CD14-positive monocyte (primary cell): ENCODE measurements at regions not wholly inside any gene's neighbourhood (a gene's known extent, or its start where the extent isn't known, plus 50 kb on each side); places are given as distances from the start of the nearest gene placed in this dataset.

Experiments
- DNase-seq, 3 donors: peaks; one replicate each; pipeline ENCODE4 v3.0.0-alpha.2; 2011 to 2022
- H2AFZ ChIP-seq: 2 replicates; pipeline ENCODE4 v1.6.0; 2012; ENCODE audit warnings: mild to moderate bottlenecking, low read depth, low read length, inconsistent platforms; ENCODE audit not compliant: insufficient read depth, poor library complexity, severe bottlenecking
- H3K27ac ChIP-seq, 2 donors: 1 replicate in 1 of 2; 2 replicates in 1 of 2; pipeline ENCODE4 v1.5.1; 2012 to 2013; ENCODE audit warnings: low read length in 2 of 2, control low read depth in 1 of 2, inconsistent platforms in 1 of 2, low read depth in 1 of 2, mild to moderate bottlenecking in 1 of 2
- H3K27me3 ChIP-seq, 2 donors: one replicate each; pipeline versions ENCODE4 v1.6.0 to v1.6.1; 2011 to 2013; ENCODE audit warnings: low read length in 2 of 2; ENCODE audit not compliant: control insufficient read depth in 2 of 2, insufficient read depth in 2 of 2
- H3K36me3 ChIP-seq, 2 donors: replicated peaks in 1 of 2; 1 replicate in 1 of 2; 2 replicates in 1 of 2; pipeline versions ENCODE4 v1.5.1 to v1.6.1; 2012 to 2013; ENCODE audit warnings: low read length in 2 of 2, control low read depth in 1 of 2, inconsistent platforms in 1 of 2, mild to moderate bottlenecking in 1 of 2; ENCODE audit not compliant: insufficient read depth in 2 of 2, control insufficient read depth in 1 of 2
- H3K4me1 ChIP-seq, 2 donors: 1 replicate in 1 of 2; 2 replicates in 1 of 2; pipeline versions ENCODE4 v1.5.1 to v1.6.1; 2012 to 2013; ENCODE audit warnings: low read length in 2 of 2, control low read depth in 1 of 2, inconsistent platforms in 1 of 2, mild to moderate bottlenecking in 1 of 2, moderate library complexity in 1 of 2; ENCODE audit not compliant: insufficient read depth in 2 of 2, control insufficient read depth in 1 of 2
- H3K4me2 ChIP-seq: replicated peaks from 2 replicates; pipeline ENCODE3; 2012; ENCODE audit warnings: low read length, moderate library complexity, mild to moderate bottlenecking; ENCODE audit not compliant: poor library complexity, severe bottlenecking; ENCODE audit errors: extremely low read depth
- H3K4me3 ChIP-seq, 3 experiments: fragments of 200-600 bp in 1 of 3; sonication (generic) in 1 of 3; replicated peaks in 1 of 3; 1 replicate in 2 of 3; 2 replicates in 1 of 3; pipeline ENCODE4 v1.5.1; 2011 to 2013; ENCODE audit warnings: low read length in 3 of 3, mild to moderate bottlenecking in 3 of 3, control low read depth in 2 of 3, low read depth in 2 of 3, inconsistent platforms in 1 of 3, moderate library complexity in 1 of 3
- H3K79me2 ChIP-seq: 2 replicates; pipeline ENCODE4 v1.6.0; 2012; ENCODE audit warnings: mild to moderate bottlenecking, control low read depth, inconsistent platforms, low read length, moderate library complexity; ENCODE audit not compliant: insufficient read depth
- H3K9ac ChIP-seq: 2 replicates; pipeline ENCODE4 v1.6.0; 2017; ENCODE audit warnings: low read length, mild to moderate bottlenecking; ENCODE audit not compliant: insufficient read depth, poor library complexity, severe bottlenecking
- H3K9me3 ChIP-seq, 2 donors: replicated peaks in 1 of 2; 1 replicate in 1 of 2; 2 replicates in 1 of 2; pipeline versions ENCODE4 v1.5.1 to v1.6.1; 2012 to 2013; ENCODE audit warnings: low read length in 2 of 2, control low read depth in 1 of 2; ENCODE audit not compliant: control insufficient read depth in 1 of 2, insufficient read depth in 1 of 2
- H4K20me1 ChIP-seq: 2 replicates; pipeline ENCODE4 v1.6.0; 2012; ENCODE audit warnings: mild to moderate bottlenecking, low read length, control low read depth, moderate library complexity; ENCODE audit not compliant: insufficient read depth
- H3K27ac Mint-ChIP-seq, 7 donors: one replicate each; pipeline ENCODE4 v1.8.0; 2020; ENCODE audit warnings: mild to moderate bottlenecking in 7 of 7, mixed read lengths in 7 of 7, moderate library complexity in 6 of 7, inconsistent platforms in 2 of 7
- H3K27me3 Mint-ChIP-seq, 3 donors: one replicate each; pipeline ENCODE4 v1.8.0; 2021 to 2022; ENCODE audit warnings: low read depth in 3 of 3, mild to moderate bottlenecking in 3 of 3, mixed read lengths in 3 of 3, moderate library complexity in 3 of 3, inconsistent platforms in 1 of 3
- H3K36me3 Mint-ChIP-seq, 2 donors: one replicate each; pipeline ENCODE4 v1.8.0; 2020; ENCODE audit warnings: mixed read lengths in 2 of 2, inconsistent platforms in 1 of 2, mild to moderate bottlenecking in 1 of 2
- H3K4me1 Mint-ChIP-seq: one replicate; pipeline ENCODE4 v1.8.0; 2020; ENCODE audit warnings: mild to moderate bottlenecking, mixed read lengths
- H3K4me3 Mint-ChIP-seq, 2 donors: one replicate each; pipeline ENCODE4 v1.8.0; 2020; ENCODE audit warnings: mild to moderate bottlenecking in 2 of 2, mixed read lengths in 2 of 2, moderate library complexity in 1 of 2
- H3K9me3 Mint-ChIP-seq, 7 donors: one replicate each; pipeline ENCODE4 v1.8.0; 2020 to 2022; ENCODE audit warnings: mixed read lengths in 7 of 7, mild to moderate bottlenecking in 6 of 7, moderate library complexity in 6 of 7, inconsistent platforms in 2 of 7
- WGBS: methylation state at CpG from one replicate; pipeline ENCODE4 v1.1.5; 2013; ENCODE audit warnings: missing lambda C conversion rate; ENCODE audit not compliant: insufficient coverage; 5-methylcytosine and 5-hydroxymethylcytosine counted together
- intact Hi-C, 2 donors: fragments of 100-400 bp; cut with micrococcal nuclease; formaldehyde crosslinking; loops; one replicate each; pipeline versions ENCODE4 v1.15.0 to v1.15.1; 2023
- TF ChIP-seq, protein P1 (sequence below): fragments of 200-600 bp; IDR thresholded peaks from one replicate; pipeline ENCODE4 v1.8.0; 2022; ENCODE audit warnings: antibody characterized with exemption, mild to moderate bottlenecking

DNA sequence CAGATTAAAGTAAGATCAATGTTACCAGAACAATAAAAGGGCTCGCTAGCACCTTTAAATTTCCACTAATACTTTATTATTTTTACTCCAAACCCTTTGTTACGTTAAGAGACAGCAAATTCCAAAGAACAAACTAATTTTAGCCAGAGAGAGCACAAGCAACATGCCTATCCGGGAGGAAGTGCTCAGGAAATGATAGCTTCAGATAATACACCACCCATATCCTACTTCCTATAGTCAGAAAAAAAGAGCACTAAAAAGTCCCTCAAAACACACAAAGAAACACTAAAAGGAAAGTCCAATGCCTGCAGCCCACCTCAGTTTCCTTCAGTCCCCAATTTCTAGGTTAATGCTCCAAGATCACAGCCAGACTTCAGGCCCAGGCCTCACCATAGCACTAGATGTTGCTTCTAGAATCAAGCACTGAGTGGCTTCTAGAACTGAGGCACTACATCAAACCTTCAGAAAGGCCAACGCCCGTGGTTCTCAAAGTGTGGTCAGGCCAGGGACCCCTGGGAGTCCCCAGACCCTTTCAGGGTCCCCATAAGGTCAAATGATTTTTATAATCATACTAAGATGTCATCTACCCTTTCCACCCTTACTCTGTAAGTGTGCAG, 142.6 kb downstream of the PSMG1 start:
- H3K27ac Mint-ChIP-seq: peak overlapping the region in 4 of 7 donors; percentile 54 to 82 (median 68)
- Histone ChIP-seq H3K27me3 (no peaks in the 10 kb centered on the region), H3K4me2 (peak overlapping the region; percentile 11), H3K36me3 (no peaks in the 10 kb centered on the region), H4K20me1 (no peaks in the 10 kb centered on the region), H3K9ac (no peak overlapping the region), H3K27ac (no peak overlapping the region), H3K9me3 (no peaks in the 10 kb centered on the region), H2AFZ (peak overlapping the region; percentile 55), H3K4me1 (peaks cover 10 to 11% of the 10 kb centered on the region in 2 donors), H3K79me2 (no peaks in the 10 kb centered on the region), H3K4me3 (no peak overlapping the region)
- WGBS: 33% methylated on average over 4 of the region's 5 CpGs
- H3K27me3 Mint-ChIP-seq: peaks cover 1 to 2% (median 2%) of the 10 kb centered on the region in 3 donors
- no peaks in the 10 kb centered on the region for H3K36me3 Mint-ChIP-seq
- H3K9me3 Mint-ChIP-seq: no peaks in the 10 kb centered on the region
- DNase-seq: no peak
- TF ChIP-seq, protein P1, sequence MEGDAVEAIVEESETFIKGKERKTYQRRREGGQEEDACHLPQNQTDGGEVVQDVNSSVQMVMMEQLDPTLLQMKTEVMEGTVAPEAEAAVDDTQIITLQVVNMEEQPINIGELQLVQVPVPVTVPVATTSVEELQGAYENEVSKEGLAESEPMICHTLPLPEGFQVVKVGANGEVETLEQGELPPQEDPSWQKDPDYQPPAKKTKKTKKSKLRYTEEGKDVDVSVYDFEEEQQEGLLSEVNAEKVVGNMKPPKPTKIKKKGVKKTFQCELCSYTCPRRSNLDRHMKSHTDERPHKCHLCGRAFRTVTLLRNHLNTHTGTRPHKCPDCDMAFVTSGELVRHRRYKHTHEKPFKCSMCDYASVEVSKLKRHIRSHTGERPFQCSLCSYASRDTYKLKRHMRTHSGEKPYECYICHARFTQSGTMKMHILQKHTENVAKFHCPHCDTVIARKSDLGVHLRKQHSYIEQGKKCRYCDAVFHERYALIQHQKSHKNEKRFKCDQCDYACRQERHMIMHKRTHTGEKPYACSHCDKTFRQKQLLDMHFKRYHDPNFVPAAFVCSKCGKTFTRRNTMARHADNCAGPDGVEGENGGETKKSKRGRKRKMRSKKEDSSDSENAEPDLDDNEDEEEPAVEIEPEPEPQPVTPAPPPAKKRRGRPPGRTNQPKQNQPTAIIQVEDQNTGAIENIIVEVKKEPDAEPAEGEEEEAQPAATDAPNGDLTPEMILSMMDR: no peak
- peak overlapping the region in 1 of 2 donors; percentile 65 for H3K4me3 Mint-ChIP-seq
- H3K4me1 Mint-ChIP-seq: peaks cover 12% of the 10 kb centered on the region
- intact Hi-C loops: no loop called here

DNA sequence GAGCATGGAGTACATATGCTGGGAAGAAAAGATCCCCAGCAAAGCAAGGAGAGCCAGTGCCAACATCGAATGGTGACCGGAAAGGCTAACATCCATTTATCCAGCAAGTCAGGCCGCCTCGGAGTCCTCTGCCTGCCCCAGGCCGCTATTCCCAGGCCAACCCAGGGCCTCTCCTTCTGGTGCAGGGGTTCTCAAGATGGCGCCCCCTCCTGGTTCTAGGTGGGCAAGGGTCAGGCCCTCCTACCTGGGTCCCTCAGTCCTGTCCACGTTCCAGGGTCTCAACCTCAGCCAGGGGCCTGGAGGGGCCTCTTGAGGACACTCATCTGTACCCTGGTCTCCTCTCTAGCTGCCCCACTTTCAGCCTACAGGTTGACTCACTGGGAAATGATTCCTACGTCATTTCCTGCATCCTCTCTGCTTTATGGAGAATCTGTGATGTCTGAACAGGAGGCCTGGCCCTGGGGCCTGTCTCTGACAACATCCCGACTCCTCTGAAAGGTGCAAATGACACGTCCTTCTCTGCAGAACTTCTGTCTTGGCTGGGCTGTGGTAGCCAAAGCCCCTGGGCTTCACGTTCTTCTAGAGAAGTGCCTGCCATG, 145.3 kb downstream of the PSMG1 start:
- no peaks in the 10 kb centered on the region for H3K27me3 ChIP-seq
- intact Hi-C loops: no loop called here
- peaks cover 18% of the 10 kb centered on the region for H3K4me1 Mint-ChIP-seq
- TF ChIP-seq, protein P1: peak; percentile 36
- WGBS: 90% methylated on average over 10 of the region's 11 CpGs
- no peaks in the 10 kb centered on the region for H3K9me3 ChIP-seq
- no peak overlapping the region for H3K9ac ChIP-seq
- no peak overlapping the region for H3K27ac ChIP-seq
- H3K27me3 Mint-ChIP-seq: peaks cover 2 to 3% (median 2%) of the 10 kb centered on the region in 3 donors
- no peak overlapping the region for H3K4me3 Mint-ChIP-seq
- H3K4me2 ChIP-seq: no peak overlapping the region
- peaks cover 0 to 3% of the 10 kb centered on the region in 2 donors for H3K36me3 Mint-ChIP-seq
- H2AFZ ChIP-seq: no peak overlapping the region
- no peak overlapping the region for H3K27ac Mint-ChIP-seq
- H3K9me3 Mint-ChIP-seq: no peaks in the 10 kb centered on the region
- DNase-seq: no peak
- H3K79me2 ChIP-seq: no peaks in the 10 kb centered on the region
- no peaks in the 10 kb centered on the region for H3K36me3 ChIP-seq
- no peak overlapping the region for H3K4me3 ChIP-seq
- no peaks in the 10 kb centered on the region for H4K20me1 ChIP-seq
- peaks cover 12 to 17% of the 10 kb centered on the region in 2 donors for H3K4me1 ChIP-seq
